CD4-positive, alpha-beta T cell treated with Interleukin-6 for 4 hours (primary cell): ENCODE measurements at regions not wholly inside any gene's neighbourhood (a gene's known extent, or its start where the extent isn't known, plus 50 kb on each side); places are given as distances from the start of the nearest gene placed in this dataset.

Experiments
- DNase-seq: peaks from one replicate; pipeline ENCODE4 v3.0.0-alpha.2; 2020; ENCODE audit warnings: mixed read lengths

DNA sequence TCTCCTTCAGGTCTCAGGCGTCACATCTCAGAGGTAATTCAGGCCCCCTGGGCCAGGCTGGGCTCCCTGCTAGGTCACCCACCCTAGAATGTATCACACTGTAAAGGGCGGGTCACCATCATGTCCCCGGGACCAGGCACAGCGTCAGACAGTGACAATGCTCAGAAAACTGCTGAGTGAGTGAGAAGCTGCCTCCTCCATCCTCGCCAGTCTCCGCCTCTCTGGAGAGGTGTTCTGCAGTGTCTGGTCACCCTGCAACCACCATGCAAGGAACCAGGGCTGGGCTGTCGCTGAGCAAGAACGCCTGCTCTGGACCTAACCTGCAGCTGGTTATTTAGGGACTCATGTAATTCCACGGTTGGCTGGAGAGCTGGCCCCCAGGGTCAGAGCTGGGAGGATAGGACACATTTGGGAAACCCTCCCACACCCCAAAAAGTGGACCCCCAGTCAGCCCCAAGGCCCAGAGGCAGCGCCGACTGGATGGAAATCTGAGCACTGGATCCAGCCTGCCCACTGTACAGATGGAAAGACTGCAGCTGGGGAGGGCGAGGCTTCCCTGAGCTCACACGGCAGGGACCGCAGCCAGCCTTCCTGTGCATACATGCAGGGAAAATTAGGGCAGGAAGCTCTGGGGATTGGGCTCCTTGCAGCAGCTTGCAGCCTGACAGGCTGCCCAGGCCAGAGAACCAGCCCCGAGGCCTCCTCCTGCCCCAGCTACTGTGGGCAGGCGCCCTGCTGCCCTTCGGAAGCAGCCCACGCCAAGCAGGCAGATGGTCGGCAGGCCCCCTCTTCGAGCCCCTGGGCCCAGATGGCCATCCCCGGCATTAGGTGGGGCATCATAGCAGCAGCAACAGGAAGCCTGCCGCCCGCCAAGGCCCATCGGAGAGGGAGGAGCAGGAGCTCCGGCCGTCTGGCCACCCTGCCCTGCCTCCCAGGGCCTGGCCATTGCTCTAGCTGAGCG is 105.4 kb upstream of the ZMIZ1 start:
- no peak for DNase-seq

DNA sequence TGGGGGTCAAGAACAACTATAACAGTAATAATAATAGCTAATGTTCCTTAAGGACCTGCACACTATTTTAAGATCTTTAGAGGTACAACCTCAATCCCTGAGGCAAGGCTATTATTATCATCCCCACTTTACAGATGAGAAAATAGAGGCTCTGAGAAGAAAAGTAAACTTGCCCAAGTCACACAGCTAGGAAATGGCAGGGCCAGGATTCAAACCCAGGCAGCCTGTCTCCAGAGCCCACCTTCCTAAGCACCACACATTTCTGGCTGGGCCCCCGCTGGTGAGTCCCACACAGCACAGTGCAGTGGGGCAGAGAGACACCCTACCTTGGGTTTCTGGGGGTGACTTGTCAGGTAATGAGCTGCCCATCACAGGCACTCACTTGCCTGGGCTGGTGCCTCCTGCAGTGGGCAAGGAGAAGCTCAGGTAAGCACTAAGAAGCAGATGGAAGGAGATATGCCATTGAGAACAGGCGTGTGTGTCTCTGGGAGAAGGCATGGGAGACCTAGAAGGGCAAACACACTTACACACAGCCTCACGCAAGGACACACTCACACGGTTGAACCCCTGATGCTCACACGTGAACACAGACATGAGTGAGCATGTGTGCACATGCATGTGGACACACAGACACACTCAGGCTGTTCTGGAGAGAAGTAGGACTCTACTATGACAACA is 104.4 kb upstream of the ZMIZ1 start:
- DNase-seq = no peak

DNA sequence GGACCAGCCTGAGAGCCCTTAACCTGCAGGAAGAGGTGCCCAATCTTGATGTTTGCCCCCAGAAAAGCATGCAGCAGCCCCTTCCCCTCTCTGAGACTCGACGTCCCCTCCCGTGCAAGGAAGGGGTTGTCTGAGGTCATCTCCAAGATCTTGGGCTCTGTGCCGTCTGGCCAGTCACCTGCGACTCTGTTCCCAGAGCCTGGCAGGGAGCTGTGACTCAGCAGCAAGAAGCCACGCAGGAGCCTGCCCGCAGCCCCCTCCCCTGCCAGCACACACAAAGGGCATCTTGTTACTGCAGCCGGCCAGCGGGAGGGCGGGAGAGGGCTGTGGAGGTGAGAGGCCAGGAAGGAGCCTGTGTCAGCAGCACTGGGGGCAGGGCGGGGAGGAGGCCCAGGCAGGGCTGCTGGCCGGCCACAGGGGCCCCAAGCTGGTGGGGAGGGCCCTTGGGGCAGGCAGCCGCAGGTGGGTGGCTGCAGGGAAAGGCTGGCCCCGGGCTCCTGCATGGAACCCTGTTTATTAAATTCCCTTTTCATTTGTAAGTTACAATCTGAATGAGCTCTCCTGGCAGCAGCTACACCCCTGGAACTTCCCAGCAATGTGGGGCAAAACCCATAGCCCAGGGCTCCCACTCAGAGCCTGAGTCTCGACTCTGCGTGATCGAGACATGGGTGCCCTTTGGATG is 103.7 kb upstream of the ZMIZ1 start:
- DNase-seq = no peak

DNA sequence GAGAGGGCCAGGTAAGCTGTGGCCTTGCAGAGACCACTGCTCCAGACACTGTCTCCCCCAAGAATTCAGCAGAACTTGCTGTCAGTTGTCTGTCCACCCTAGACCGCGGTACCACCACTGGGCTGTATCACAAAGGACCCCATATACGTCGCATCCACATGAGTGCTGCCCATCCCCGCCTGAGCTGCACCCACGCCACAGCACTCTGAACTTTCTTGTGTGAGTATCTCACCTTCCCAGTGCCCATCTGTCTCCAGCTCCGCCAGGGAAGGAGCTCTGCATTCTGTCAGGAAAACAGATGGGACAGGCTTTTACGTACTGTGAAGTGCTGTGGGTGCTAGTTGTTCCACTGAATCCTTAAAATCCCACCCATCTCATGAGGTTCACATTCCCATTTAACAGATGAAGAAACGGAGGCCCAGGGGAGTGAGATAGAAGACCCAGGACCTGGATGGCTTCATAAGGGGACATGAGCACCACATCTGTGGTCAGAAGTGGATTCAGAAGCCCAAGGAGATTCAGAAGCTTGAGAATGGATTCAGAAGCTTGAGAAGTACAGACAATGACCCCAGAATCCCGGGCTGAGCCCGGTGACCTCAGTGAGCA is 102.5 kb upstream of the ZMIZ1 start:
- DNase-seq = no peak

DNA sequence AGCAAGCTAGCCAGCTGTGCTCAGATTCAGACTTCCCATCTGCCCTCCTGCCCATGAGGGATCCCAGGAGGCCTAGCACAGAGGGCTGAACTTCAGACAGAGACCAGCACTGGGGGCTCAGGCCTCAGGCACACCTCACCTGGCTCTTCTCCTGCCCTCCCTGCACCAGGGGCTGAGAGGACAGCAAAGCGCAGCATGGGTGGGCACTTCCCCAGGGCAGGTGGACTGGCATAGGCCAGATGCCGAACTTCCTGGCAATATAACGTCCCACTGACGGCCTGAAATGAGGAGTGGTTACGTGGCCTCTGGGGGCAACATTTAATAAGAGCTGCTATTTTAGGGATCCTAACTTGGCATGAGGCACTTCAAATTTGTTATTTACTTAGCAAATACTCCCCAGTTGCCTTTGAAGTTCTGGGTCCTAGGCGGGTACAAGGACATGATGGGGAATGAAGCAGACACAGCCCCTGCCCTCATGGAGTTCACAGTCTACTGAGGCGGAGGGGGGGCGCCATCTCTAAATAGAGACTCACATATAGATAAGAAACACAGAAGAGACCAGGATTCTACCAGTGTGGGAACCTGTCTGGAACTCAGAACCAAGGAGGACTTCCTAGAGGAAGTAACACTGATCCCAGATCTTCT is 101.8 kb upstream of the ZMIZ1 start:
- no peak for DNase-seq

DNA sequence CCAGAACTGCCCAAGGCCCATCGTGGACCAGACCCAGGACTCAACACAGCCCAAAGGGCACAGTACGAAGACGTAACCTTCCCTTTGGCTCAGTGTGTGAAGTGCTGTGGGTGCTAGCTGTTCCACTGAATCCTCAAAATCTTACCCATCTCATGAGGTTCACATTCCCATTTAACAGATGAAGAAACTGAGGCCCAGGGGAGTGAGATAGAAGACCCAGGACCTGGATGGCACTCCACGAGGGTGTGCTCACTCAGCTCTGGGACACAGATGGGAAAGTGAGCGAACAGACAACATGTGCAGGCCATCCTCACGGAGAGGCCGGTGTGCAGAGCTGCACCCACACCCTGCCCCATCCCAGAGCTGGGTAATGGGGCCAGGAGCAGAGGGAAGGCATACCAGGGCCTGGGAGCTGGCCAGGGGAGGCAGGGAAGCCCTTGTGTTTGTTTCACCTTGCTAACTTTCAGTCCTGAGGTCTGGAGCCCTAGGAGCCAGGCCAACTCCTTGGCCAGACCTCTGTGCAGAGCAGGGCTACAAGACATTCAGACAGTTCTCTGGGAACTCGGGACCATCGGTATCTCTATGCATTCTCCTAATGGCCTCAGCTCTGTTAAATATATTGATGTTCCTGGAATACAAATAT is 100.3 kb upstream of the ZMIZ1 start:
- DNase-seq = no peak

DNA sequence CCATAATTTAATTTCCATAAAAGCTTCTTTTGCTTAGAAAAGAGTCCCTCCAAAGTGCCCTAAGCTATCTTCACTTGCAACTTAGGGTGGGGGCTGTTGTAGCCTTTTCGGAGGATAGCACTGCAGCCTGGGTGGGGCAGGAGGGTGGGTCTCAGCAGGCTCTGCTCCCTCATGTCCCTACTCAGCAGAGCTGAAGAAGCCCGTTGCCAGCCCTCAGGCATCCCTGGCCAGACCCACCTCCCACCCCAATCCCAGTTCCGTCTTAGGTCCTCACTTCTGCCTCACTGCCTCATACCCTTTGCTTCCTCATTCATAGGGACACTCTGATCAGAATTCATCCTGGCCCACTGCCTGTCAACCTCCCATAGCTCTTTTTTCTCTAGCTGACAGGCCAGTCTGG is 99.8 kb upstream of the ZMIZ1 start:
- no peak for DNase-seq

DNA sequence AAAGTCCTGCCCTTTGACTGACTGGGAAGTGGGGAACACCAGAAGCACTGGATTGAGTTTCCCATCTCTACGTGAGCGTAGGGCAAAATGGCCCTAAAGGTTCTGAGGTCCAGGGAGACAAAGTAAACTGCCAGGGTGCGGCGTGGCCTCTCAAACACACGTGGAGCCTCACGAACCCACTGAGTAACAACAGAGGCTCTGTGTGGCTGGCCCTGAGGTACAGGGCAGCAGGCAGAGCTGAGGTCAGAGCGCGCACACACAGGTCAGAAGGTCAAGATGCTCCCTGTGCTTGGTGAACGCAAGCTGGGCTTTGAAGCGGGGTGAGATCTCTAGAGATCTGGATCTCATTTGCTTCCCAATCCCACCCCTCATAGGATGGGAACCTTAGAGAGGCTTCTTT is 99.0 kb upstream of the ZMIZ1 start:
- DNase-seq = no peak

DNA sequence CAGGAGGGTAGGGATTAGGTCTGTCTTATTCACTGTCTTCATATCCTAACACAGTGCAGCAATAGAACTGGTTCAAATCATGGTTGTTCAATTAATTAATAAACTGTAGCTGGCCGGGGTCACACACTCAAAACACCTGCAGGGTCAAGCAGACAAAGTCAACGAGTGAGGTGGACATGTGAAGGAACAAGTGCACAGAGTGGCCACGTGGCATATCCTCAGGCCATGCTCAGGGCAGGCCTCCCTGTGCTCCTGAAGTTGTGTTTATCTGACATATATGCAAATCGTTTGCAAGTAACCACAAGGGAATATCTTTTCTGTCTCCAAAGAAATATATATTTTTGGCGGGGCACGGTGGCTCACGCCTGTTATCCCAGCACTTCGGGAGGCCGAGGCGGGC is 98.5 kb upstream of the ZMIZ1 start:
- no peak for DNase-seq

DNA sequence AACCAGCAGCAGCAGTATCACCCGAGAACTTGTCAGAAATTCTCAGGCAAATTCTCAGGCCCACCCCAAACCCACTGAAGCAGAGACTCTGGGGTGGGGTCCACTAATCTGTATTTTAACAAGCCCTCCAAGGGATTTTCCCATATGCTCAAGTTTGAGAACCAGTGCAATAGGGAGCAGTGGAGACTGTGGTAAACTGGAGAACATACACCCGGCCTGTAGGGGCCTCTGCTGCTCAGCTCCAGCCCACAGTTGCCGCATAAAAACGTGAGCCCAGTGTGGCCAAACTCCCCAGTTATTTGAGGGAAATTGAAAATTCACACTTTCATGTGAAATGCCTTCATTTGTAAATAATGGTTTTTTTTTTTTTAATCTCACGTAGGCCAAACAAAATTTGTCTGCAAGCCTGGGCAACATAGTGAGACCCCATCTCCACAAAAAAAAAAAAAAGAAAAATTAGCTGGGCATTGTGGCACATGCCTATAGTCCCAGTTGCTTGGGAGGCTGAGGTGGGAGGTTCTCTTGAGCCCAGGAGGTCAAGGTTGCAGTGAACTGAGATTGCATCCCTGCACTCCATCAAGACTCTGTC is 97.6 kb upstream of the ZMIZ1 start:
- no peak for DNase-seq

DNA sequence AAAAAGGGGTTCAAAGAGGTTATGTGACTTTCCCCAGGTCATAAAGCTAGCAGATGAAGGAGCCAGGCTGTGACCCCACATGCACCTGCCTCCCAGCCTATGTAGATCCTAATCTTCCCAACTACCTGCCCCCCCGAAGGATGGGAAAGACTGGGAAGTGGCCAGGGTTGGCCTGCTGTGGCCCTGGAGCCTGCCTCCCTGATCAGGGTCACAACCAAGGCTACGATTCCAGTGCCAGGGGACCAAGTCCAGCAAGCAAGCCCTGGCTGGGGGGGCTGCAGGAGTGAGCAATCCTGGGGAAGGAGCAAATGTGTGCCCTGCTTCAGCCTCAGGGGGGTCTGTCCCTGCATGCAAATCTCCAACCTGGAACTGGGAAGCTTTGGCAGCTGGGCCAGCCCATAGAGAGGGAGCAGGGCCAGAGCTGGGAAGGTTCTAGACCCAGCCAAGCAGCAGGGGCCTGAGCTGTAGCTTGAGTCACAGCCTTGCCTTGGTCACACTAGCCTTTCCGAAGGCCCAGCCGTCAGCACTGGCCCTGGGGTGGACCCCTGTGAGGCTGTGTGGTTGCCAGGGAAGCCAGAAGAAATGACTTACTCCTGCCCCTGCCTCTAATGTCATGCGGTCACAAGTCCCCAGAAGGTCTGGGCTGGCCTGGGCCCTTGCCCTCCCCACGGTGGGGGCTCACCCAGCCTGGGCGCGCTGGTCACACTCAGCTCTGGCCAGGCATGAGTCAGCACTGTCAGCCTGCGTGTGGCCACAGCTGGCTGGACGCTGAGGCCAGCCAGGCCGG is 96.4 kb upstream of the ZMIZ1 start:
- no peak for DNase-seq

DNA sequence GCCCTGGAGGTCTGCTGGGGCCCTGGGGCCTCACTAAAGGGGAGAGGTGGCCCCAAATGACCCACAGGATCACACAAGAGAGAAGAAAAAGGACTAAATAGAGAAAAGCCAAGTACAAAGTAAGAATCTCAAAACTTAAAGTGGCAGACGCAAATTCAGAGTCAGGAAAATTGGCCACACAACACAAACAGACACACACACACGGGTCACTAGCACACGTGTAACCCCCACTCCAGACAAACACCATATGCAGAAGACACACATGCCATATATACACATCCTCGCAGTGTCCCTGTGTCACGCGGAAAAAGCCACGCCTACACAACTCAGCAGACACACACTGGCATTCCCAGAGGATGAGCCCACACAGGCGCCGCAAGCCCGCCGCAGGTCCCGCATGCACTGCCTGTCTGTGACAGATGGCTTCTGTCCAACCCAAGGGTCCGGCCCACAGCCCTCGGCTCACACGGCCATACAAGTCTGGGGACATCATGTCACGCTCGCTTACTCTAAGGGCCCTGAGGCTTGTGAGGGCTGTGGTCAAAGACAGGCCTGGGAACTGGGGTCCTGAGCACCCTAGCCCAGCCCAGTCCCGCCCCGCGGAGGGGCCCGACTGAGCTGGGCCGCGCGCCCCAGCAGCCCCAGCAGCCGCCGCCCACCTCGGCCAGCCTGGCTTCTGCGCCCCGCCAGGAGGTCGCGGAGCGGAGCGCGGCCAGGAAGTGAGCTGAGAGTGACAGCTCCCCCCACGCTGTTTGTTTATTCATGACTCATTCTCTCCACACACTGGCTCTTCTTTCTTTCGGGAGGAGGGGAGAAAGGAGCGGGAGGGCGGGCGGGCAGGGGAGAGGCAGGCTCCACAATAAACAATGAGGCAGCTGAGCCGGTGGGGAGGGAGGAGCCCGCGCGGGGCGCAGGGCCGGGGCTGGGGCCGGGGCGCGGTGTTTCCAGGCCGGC is 95.5 kb upstream of the ZMIZ1 start:
- DNase-seq = peak; percentile 77

DNA sequence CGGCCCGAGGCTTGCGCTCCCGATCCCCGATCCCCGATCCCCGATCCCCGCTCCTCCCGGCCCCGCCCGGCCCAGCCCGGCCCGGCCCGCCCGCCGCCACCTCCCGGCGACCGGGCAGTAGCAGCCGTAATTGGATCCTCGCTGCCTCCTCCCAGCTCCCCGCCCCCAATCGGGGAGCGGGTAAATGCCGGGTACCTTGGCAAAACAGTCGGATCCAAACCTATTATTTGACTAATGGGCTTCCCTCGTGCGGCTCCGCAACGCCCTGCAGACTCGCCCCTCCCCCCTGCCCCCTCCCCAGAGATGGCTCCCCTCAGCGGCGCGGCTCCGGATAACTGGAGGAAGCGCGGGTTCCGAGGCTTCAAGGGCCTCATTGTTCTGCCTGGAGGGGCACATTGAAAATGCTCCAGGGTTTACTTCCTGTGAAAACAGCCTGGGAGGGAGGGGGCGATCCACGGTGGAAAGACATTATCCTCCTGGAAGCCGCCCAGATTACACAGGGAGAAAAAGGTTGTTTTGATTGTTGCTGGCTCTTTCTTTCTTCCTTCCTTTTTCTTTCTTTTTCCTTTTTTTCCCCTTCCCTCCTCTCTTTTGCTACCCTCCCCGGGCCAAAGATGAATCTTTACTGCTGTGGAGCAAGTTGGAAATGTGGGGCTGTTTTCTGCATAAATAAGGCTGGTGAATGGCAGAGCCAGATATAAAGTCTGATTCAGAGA is 94.7 kb upstream of the ZMIZ1 start:
- peak; percentile 63 for DNase-seq

DNA sequence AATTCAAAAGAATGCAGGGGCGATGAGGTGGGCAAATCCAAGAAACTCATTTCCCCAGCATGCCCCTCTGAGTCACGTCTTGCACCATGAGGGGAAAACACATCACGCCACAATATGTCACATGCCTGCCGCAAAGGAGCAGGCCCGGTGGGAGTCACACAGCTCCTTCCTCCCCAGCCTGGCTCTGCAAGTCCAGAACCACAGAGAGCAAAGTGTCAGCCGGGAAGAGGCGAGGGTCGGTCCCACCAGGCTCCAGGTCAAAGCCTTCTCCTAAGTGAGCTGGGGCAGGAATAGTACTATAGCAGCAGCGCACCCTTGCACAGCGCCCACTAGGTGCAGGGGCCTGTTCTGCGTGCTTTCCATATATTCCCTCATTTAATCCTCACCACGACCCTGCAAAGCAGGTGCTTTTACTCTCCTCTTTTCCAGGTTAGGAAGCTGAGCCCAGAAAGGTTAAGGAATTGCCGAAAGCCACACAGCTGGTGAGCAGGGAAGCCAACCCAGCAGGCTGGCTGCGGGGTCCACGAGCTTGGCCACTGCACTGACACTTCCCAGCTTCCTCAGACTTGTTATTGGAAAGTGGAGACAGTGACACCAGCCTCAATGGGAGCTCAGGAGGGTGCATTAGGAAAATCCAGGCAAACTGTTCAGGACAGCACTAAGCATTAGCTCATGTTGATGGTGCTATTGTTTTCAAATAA is 94.0 kb upstream of the ZMIZ1 start:
- DNase-seq = peak; percentile 65

DNA sequence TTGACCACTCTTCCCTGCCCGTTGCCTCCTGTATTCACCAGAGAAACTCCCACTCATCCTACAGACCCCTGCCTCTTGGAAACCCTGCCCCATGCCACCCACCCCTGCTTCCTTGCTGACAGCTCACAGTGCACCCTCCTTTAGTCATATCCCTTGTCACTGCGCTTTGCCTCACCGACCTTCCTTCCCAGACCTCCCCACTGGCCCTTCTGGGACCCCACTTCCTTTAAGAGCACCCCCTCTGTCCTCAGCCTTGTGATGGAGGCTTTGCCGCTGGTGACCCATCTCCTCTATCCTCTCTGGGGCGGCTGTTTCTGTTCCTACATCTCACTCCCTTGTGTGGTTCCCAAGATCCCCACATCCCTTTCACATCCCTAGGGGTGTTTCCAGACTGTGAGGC is 92.8 kb upstream of the ZMIZ1 start:
- no peak for DNase-seq

DNA sequence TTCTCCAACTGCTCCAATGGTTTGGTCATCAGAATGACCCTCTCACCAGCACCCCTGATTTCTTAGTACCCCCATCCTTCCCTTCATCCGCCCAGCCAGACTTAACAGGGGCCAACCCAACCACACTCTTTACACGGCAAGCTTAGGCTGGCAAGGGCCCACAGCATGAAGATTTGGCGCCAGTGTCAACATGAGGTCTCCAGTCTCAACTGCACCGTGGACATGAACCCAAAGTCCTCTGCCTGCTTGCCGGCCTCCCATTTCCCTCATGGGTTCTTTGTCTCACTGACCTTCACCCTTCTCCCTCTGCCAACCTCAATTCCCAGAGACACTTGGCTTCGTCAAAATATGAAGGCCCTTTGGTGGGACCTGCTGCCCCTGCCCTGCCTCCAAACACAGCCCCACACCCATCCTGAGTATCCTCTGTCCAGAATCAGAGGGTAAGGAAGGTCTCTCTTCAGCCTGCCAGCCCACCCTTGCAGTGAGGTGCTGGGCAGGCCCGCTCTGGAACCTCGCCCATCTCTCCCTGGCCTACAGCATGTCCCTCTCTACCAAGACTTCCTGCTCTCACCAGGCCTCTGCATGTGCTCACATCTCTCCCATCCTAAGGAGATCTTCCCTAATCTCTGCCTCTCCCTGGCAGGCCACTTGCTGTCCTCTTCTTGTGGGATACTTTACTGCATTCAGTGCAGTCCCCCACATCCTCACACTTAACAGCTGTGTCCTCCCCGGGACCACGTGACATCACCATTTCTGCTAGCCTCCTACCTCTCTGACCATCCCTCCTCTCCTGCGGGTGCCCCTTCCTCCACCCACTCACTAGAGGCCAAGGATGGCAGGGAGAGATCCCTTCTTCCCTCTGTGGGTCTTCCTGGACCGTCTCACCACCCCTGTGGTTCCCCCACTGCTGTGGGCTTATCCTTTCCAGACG is 91.7 kb upstream of the ZMIZ1 start:
- DNase-seq = no peak

DNA sequence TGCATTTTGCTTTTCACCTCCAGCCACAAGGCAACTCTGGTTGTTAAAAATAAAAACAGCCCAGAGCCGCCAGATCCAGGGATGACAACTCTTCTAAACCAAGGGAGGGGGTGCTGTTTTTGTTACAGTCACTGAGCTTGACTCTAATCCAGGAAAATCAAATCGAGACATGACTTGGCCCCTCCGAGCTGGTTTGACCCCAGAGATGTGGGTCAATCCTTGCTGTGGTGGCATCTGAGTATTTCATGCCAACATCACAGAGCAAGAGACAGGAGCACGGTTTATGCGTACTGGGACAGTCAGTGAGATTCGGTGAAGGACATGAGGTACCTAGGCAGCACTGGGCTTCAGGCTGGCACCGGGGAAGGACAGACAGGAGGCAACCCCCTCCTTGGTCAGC is 88.8 kb upstream of the ZMIZ1 start:
- DNase-seq = no peak
